Choroid plexus epithelial cell (primary cell): ENCODE measurements at regions not wholly inside any gene's neighbourhood (a gene's known extent, or its start where the extent isn't known, plus 50 kb on each side); places are given as distances from the start of the nearest gene placed in this dataset.
"Not testable (repeated sequence)": the region's sequence is repeated elsewhere in the genome, so short reads cannot be mapped to it uniquely, and the experiment has no call there.

ENCODE experiments used
- DNase-seq: peaks from one replicate; pipeline ENCODE4 v3.0.0-alpha.2; 2010; ENCODE audit warnings: low read depth
- H3K4me3 ChIP-seq: 2 replicates; pipeline ENCODE4 v1.5.1; 2011; ENCODE audit warnings: low read depth, mild to moderate bottlenecking, control low read depth, low read length, moderate library complexity
- TF ChIP-seq, protein P1 (sequence below): conservative IDR thresholded peaks from 2 replicates; pipeline ENCODE4 v1.5.1; 2011; ENCODE audit warnings: low read depth, mild to moderate bottlenecking, control low read depth, inconsistent platforms, low read length, moderate library complexity

DNA sequence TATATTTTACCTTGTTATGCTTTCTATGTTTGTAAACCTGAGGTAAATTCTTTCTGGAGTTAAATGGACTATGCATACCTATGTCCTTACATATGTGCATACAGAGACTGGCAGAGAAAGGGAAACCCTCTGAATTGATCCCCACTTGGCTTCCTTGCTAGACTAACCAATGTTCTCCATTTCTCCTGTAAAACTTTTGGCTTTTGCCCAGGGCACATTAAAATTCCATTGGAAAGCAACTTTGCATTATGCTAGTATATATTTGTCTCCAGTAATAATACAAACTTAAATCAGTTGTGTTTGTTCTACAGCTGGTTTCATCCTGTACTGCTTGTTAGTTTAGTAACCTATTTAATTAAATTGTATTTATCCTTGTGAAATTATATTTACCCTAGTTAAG is 646.0 kb upstream of the MARCKS start:
- TF ChIP-seq, protein P1, sequence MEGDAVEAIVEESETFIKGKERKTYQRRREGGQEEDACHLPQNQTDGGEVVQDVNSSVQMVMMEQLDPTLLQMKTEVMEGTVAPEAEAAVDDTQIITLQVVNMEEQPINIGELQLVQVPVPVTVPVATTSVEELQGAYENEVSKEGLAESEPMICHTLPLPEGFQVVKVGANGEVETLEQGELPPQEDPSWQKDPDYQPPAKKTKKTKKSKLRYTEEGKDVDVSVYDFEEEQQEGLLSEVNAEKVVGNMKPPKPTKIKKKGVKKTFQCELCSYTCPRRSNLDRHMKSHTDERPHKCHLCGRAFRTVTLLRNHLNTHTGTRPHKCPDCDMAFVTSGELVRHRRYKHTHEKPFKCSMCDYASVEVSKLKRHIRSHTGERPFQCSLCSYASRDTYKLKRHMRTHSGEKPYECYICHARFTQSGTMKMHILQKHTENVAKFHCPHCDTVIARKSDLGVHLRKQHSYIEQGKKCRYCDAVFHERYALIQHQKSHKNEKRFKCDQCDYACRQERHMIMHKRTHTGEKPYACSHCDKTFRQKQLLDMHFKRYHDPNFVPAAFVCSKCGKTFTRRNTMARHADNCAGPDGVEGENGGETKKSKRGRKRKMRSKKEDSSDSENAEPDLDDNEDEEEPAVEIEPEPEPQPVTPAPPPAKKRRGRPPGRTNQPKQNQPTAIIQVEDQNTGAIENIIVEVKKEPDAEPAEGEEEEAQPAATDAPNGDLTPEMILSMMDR: no peak
- H3K4me3 ChIP-seq: no peak overlapping the region
- no peak for DNase-seq

DNA sequence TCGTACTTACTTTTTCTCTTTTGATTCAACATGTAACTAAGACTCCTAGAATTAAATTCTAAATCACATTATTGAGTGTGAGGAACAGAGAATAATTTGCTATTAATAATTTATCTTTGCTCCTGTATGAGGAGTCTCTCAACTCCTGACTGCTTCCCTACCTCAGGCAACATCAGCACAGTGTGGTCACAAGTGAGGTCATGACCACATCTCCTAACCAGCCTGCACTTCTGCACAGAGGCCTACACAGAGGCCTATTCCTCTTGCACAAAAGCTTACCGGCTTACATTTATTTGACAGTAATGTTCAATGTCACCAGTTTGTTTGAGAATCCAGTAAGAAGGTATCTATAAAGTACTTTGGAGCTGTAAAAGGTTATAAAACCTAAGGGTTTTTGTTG is 637.4 kb upstream of the MARCKS start:
- H3K4me3 ChIP-seq: no peak overlapping the region
- TF ChIP-seq, protein P1: no peak
- no peak for DNase-seq

DNA sequence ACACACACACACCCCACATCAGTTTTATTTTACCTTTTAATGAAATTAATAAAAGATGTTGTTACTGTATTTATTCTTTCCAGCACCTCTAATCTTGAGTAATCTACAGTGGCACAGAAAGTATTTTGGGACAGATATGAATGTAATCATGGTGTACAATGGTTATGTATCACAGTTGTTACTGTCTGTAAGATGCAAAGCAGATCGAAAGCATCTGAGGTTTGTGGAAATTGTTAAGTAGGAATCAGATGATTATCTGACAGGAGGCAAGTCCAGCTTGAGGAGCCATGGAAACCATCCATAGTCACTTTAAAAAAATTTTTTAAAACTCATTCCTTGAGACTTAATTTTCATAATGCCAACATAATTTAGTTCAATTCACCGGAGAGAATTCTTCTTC is 636.3 kb upstream of the MARCKS start:
- H3K4me3 ChIP-seq: no peak overlapping the region
- TF ChIP-seq, protein P1: no peak
- DNase-seq: no peak

DNA sequence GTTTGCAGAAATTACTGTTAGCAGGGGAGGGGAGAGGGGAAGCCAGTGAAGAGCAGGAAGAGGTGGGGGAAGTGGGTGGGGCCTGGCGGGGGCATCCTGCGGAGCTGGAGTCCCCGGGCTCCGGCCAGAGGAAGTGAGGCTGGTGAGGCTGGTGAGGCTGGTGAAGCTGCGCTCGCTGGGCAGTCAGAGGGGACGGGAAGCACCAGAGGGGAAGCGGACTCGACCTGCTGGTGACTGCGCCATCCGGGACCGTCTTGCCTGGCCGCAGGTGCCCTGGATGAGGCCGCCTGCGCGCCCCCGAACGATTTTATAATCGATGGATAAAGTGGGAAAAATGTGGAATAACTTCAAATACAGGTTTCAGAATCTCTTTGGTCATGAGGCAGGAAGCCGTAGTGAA is 635.3 kb upstream of the MARCKS start:
- TF ChIP-seq, protein P1: no peak
- no peak overlapping the region for H3K4me3 ChIP-seq
- no peak for DNase-seq

DNA sequence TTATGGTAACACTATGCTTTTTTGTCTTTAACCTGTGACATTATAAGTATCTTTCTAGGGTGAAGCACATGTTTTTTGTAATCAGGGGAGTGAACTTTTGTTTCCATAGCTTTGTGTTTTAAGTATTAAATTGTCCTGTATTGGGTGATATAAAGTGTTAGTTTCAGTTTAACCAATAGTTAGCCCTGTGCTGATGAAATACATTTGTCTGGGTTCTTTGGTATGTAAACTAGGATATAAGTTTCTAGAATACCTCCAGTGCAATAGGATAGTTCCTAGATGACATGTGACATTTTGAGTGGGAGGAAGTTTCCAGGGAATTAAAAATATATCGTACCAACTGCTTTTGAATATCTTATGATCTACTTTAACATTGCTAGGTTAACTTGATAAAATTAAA is 611.0 kb upstream of the MARCKS start:
- H3K4me3 ChIP-seq: no peak overlapping the region
- peak; percentile 42 for DNase-seq
- TF ChIP-seq, protein P1: no peak

DNA sequence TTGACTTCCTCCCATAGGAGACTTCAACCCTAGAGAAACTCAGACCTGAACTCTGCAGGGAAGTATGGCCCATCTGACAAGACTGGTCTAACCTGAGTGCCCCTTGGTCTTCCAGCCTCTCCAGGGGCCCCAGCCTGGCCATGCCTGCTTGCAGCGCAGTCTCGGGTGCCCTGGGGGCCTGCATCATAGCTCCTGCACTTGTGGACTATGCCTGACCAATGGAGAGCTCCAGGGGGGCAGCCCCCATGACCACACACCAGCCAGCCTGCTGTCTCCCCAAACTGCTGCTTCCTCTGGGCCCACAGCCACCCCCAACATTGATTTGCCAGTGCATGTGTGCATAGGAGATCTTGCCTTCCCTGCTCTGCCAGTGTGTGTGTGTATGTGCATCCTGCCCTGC is 608.6 kb upstream of the MARCKS start:
- TF ChIP-seq, protein P1: no peak
- no peak for DNase-seq
- no peak overlapping the region for H3K4me3 ChIP-seq

DNA sequence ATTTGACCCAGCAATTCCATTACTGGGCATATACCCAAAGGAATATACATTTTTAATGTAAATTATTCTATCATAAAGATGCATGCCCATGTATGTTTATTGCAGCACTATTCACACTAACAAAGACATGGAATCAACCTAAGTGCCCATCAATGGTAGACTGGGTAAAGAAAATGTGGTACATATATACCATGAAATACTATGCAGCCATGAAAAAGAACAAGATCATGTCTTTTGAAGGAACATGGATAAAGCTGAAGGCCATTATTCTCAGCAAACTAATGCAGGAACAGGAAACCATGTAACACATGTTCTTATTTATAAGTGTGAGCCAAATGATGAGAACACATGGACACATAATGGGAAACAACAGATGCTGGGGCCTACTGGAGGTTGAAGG is 603.0 kb upstream of the MARCKS start:
- not testable (repeated sequence) for DNase-seq, H3K4me3 ChIP-seq

DNA sequence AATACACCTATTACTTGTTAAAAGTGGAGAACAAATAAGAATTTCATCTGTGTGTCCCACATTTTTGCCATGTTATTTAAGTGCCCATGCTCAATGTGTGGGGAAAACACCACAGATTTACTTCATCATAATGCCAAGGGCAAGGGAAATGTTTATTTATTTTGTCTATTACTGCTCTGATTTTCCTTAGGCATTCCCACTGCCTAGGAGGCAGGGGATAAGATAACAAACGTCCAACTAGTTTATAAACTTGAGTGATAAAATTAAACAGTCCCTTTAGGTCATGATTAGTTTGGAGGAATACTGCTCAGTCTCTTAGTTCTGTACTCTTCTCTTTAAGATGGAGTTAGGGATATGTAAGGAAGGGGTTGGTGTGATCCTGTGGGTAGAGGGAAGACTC is 598.4 kb upstream of the MARCKS start:
- no peak overlapping the region for H3K4me3 ChIP-seq
- TF ChIP-seq, protein P1: no peak
- no peak for DNase-seq
